ENCODE measurements at regions not wholly inside any gene's neighbourhood (a gene's known extent, or its start where the extent isn't known, plus 50 kb on each side); places are given as distances from the start of the nearest gene placed in this dataset.

GRCh38 chr20:62566771-62567170 lies 75.5 kb upstream of the SLCO4A1 start:
- no peak for TF ChIP-seq POLR2A (IDR thresholded peaks at IDR 0.05)
- TF ChIP-seq CTCF (IDR thresholded peaks at IDR 0.05) = no peak
